Naive B cell (primary cell): ENCODE measurements at regions not wholly inside any gene's neighbourhood (a gene's known extent, or its start where the extent isn't known, plus 50 kb on each side); places are given as distances from the start of the nearest gene placed in this dataset.
"Not testable (repeated sequence)": the region's sequence is repeated elsewhere in the genome, so short reads cannot be mapped to it uniquely, and the experiment has no call there.

Experiments
- ATAC-seq, 2 donors: fragments of 150-1000 bp; cut with Tn5 transposase; 2 replicates each; pipeline ENCODE4 v1.10.0; 2021; ENCODE audit warnings: low read depth in 2 of 2, mild to moderate bottlenecking in 2 of 2, moderate library complexity in 2 of 2
- DNase-seq: peaks from one replicate; pipeline ENCODE4 v3.0.0; 2022
- H3K27ac Mint-ChIP-seq, 6 donors: one replicate each; pipeline ENCODE4 v1.8.0; 2020 to 2022; ENCODE audit warnings: mild to moderate bottlenecking in 6 of 6, mixed read lengths in 6 of 6, moderate library complexity in 5 of 6, inconsistent platforms in 2 of 6
- H3K27me3 Mint-ChIP-seq, 3 donors: one replicate each; pipeline ENCODE4 v1.8.0; 2021 to 2022; ENCODE audit warnings: mixed read lengths in 3 of 3, mild to moderate bottlenecking in 1 of 3
- H3K36me3 Mint-ChIP-seq, 2 donors: one replicate each; pipeline ENCODE4 v1.8.0; 2020 to 2022; ENCODE audit warnings: mixed read lengths in 2 of 2, inconsistent platforms in 1 of 2, mild to moderate bottlenecking in 1 of 2
- H3K4me1 Mint-ChIP-seq, 3 donors: one replicate each; pipeline ENCODE4 v1.8.0; 2020 to 2022; ENCODE audit warnings: mixed read lengths in 3 of 3, inconsistent platforms in 1 of 3, mild to moderate bottlenecking in 1 of 3, moderate library complexity in 1 of 3
- H3K4me3 Mint-ChIP-seq, 8 donors: one replicate each; pipeline ENCODE4 v1.8.0; 2020 to 2022; ENCODE audit warnings: mild to moderate bottlenecking in 8 of 8, mixed read lengths in 8 of 8, moderate library complexity in 8 of 8, inconsistent platforms in 2 of 8
- H3K9me3 Mint-ChIP-seq, 7 donors: one replicate each; pipeline ENCODE4 v1.8.0; 2020 to 2022; ENCODE audit warnings: mixed read lengths in 7 of 7, mild to moderate bottlenecking in 5 of 7, inconsistent platforms in 2 of 7, moderate library complexity in 1 of 7

GRCh38 chr6:4272996-4273395, 137.6 kb upstream of the ECI2 start:
- no peaks in the 10 kb centered on the region for H3K9me3 Mint-ChIP-seq
- H3K4me1 Mint-ChIP-seq: no peaks in the 10 kb centered on the region
- no peaks in the 10 kb centered on the region for H3K36me3 Mint-ChIP-seq
- H3K4me3 Mint-ChIP-seq: no peak overlapping the region
- DNase-seq (no peak), ATAC-seq (no peak)
- H3K27me3 Mint-ChIP-seq: peaks cover 0 to 16% (median 0%) of the 10 kb centered on the region in 3 donors
- no peak overlapping the region for H3K27ac Mint-ChIP-seq

- no peaks in the 10 kb centered on the region for H3K36me3 Mint-ChIP-seq
- H3K9me3 Mint-ChIP-seq: no peaks in the 10 kb centered on the region
- no peak for DNase-seq
- H3K27me3 Mint-ChIP-seq: peaks cover 0 to 16% (median 2%) of the 10 kb centered on the region in 3 donors
- H3K4me3 Mint-ChIP-seq: no peak overlapping the region
- no peak for ATAC-seq
- H3K4me1 Mint-ChIP-seq: no peaks in the 10 kb centered on the region
- no peak overlapping the region for H3K27ac Mint-ChIP-seq
These were observed 136.5 kb upstream of the ECI2 start for GRCh38 chr6:4271761-4272470.

- H3K4me3 Mint-ChIP-seq: no peak overlapping the region
- H3K36me3 Mint-ChIP-seq: no peaks in the 10 kb centered on the region
- ATAC-seq: no peak
- no peaks in the 10 kb centered on the region for H3K4me1 Mint-ChIP-seq
- H3K27me3 Mint-ChIP-seq: peaks cover 0 to 15% (median 13%) of the 10 kb centered on the region in 3 donors
- H3K9me3 Mint-ChIP-seq: peaks cover 0 to 1% (median 0%) of the 10 kb centered on the region in 7 donors
- H3K27ac Mint-ChIP-seq: no peak overlapping the region
- no peak for DNase-seq
These were observed 135.4 kb upstream of the ECI2 start for GRCh38 chr6:4270776-4271175.

- Mint-ChIP-seq H3K36me3 (no peaks in the 10 kb centered on the region), H3K27ac (peak overlapping the region in 1 of 6 donors; percentile 1), H3K9me3 (peaks cover 0 to 3% (median 0%) of the 10 kb centered on the region in 7 donors), H3K27me3 (peaks cover 0 to 20% (median 18%) of the 10 kb centered on the region in 3 donors), H3K4me1 (no peaks in the 10 kb centered on the region), H3K4me3 (no peak overlapping the region)
- DNase-seq (no peak), ATAC-seq (no peak)
These were observed 134.6 kb upstream of the ECI2 start for GRCh38 chr6:4270001-4270400.

- Mint-ChIP-seq H3K27me3 (peaks cover 3 to 26% (median 23%) of the 10 kb centered on the region in 3 donors), H3K4me1 (no peaks in the 10 kb centered on the region), H3K9me3 (peaks cover 0 to 3% (median 0%) of the 10 kb centered on the region in 7 donors), H3K4me3 (no peak overlapping the region), H3K36me3 (no peaks in the 10 kb centered on the region), H3K27ac (no peak overlapping the region)
- ATAC-seq: no peak
- DNase-seq: no peak
These were observed 132.8 kb upstream of the ECI2 start for GRCh38 chr6:4268171-4268570.

- Mint-ChIP-seq H3K27ac (no peak overlapping the region), H3K4me1 (no peaks in the 10 kb centered on the region), H3K9me3 (peaks cover 0 to 3% (median 0%) of the 10 kb centered on the region in 7 donors), H3K27me3 (peaks cover 7 to 30% (median 21%) of the 10 kb centered on the region in 3 donors), H3K4me3 (no peak overlapping the region), H3K36me3 (no peaks in the 10 kb centered on the region)
- ATAC-seq: no peak
- DNase-seq: no peak
These were observed 130.4 kb upstream of the ECI2 start for GRCh38 chr6:4265740-4266139.

GRCh38 chr6:4264601-4265000, 129.2 kb upstream of the ECI2 start:
- Mint-ChIP-seq H3K27me3 (peaks cover 7 to 34% (median 24%) of the 10 kb centered on the region in 3 donors), H3K27ac (no peak overlapping the region), H3K4me1 (no peaks in the 10 kb centered on the region), H3K4me3 (no peak overlapping the region), H3K9me3 (peaks cover 0 to 3% (median 0%) of the 10 kb centered on the region in 7 donors), H3K36me3 (no peaks in the 10 kb centered on the region)
- ATAC-seq (no peak), DNase-seq (no peak)

- H3K4me3 Mint-ChIP-seq: no peak overlapping the region
- ATAC-seq (no peak), DNase-seq (no peak)
- peaks cover 7 to 34% (median 24%) of the 10 kb centered on the region in 3 donors for H3K27me3 Mint-ChIP-seq
- H3K36me3 Mint-ChIP-seq: no peaks in the 10 kb centered on the region
- H3K4me1 Mint-ChIP-seq: no peaks in the 10 kb centered on the region
- no peak overlapping the region for H3K27ac Mint-ChIP-seq
- H3K9me3 Mint-ChIP-seq: peaks cover 0 to 3% (median 0%) of the 10 kb centered on the region in 7 donors
These were observed 128.7 kb upstream of the ECI2 start for GRCh38 chr6:4264081-4264480.

GRCh38 chr6:4262526-4262925, 127.2 kb upstream of the ECI2 start:
- H3K9me3 Mint-ChIP-seq: peaks cover 0 to 3% (median 0%) of the 10 kb centered on the region in 7 donors
- ATAC-seq: no peak

GRCh38 chr6:4259391-4259790, 124.0 kb upstream of the ECI2 start:
- peak overlapping the region in 1 of 6 donors; percentile 64 for H3K27ac Mint-ChIP-seq

More at GRCh38 chr6:4262526-4262925, 127.2 kb upstream of the ECI2 start:
- no peak for DNase-seq
- Mint-ChIP-seq H3K36me3 (no peaks in the 10 kb centered on the region), H3K4me1 (no peaks in the 10 kb centered on the region), H3K4me3 (no peak overlapping the region), H3K27ac (no peak overlapping the region), H3K27me3 (peaks cover 7 to 34% (median 24%) of the 10 kb centered on the region in 3 donors)

GRCh38 chr6:4258733-4259132, 123.4 kb upstream of the ECI2 start:
- Mint-ChIP-seq H3K4me3 (no peak overlapping the region), H3K27me3 (peaks cover 7 to 20% (median 16%) of the 10 kb centered on the region in 3 donors), H3K36me3 (no peaks in the 10 kb centered on the region), H3K27ac (peak overlapping the region in 1 of 6 donors; percentile 80), H3K4me1 (no peaks in the 10 kb centered on the region), H3K9me3 (peaks cover 0 to 2% (median 0%) of the 10 kb centered on the region in 7 donors)
- ATAC-seq: no peak
- DNase-seq: no peak

More at GRCh38 chr6:4259391-4259790, 124.0 kb upstream of the ECI2 start:
- ATAC-seq (no peak), DNase-seq (no peak)
- Mint-ChIP-seq H3K4me1 (no peaks in the 10 kb centered on the region), H3K36me3 (no peaks in the 10 kb centered on the region), H3K4me3 (no peak overlapping the region), H3K27me3 (peaks cover 7 to 16% (median 15%) of the 10 kb centered on the region in 3 donors), H3K9me3 (peaks cover 0 to 2% (median 0%) of the 10 kb centered on the region in 7 donors)

- Mint-ChIP-seq H3K27ac (peak overlapping the region in 1 of 6 donors; percentile 13), H3K4me3 (no peak overlapping the region), H3K27me3 (peaks cover 0 to 20% (median 15%) of the 10 kb centered on the region in 3 donors), H3K4me1 (no peaks in the 10 kb centered on the region), H3K9me3 (peaks cover 0 to 2% (median 0%) of the 10 kb centered on the region in 7 donors), H3K36me3 (no peaks in the 10 kb centered on the region)
- DNase-seq: no peak
- no peak for ATAC-seq
These were observed 121.6 kb upstream of the ECI2 start for GRCh38 chr6:4256969-4257368.

GRCh38 chr6:4253604-4254231, 118.3 kb upstream of the ECI2 start:
- DNase-seq (no peak), ATAC-seq (no peak)
- Mint-ChIP-seq H3K9me3 (peaks cover 0 to 2% (median 0%) of the 10 kb centered on the region in 7 donors), H3K27me3 (peaks cover 0 to 16% (median 10%) of the 10 kb centered on the region in 3 donors), H3K4me3 (no peak overlapping the region), H3K36me3 (no peaks in the 10 kb centered on the region), H3K4me1 (no peaks in the 10 kb centered on the region), H3K27ac (no peak overlapping the region)

- H3K9me3 Mint-ChIP-seq: peaks cover 0 to 14% (median 2%) of the 10 kb centered on the region in 7 donors
- H3K4me1 Mint-ChIP-seq, DNase-seq, ATAC-seq, H3K4me3 Mint-ChIP-seq, H3K36me3 Mint-ChIP-seq: not testable (repeated sequence)
- H3K27ac Mint-ChIP-seq: peak overlapping the region in 1 of 6 donors; percentile 26
- peaks cover 0 to 23% (median 10%) of the 10 kb centered on the region in 3 donors for H3K27me3 Mint-ChIP-seq
These were observed 117.1 kb upstream of the ECI2 start for GRCh38 chr6:4252445-4252844.
